RWPE2 (cell line): ENCODE measurements at regions not wholly inside any gene's neighbourhood (a gene's known extent, or its start where the extent isn't known, plus 50 kb on each side); places are given as distances from the start of the nearest gene placed in this dataset.

Experiments used
- ATAC-seq: fragments of 200-7000 bp; cut with Tn5 transposase; 3 replicates; pipeline ENCODE4 v1.9.1; 2021; ENCODE audit warnings: low read depth
- DNase-seq: peaks from one replicate; pipeline ENCODE4 v3.0.0-alpha.2; 2020; ENCODE audit warnings: low spot score
- H3K27ac ChIP-seq: fragments of 450-650 bp; 2 replicates; pipeline ENCODE4 v1.5.1; 2017; ENCODE audit warnings: mild to moderate bottlenecking; ENCODE audit not compliant: poor library complexity, severe bottlenecking
- H3K27me3 ChIP-seq: fragments of 250-450 bp; sonication (Bioruptor Pico); 2 replicates; pipeline ENCODE4 v1.5.1; 2021; ENCODE audit warnings: mild to moderate bottlenecking, moderate library complexity; ENCODE audit not compliant: insufficient read depth, poor library complexity, severe bottlenecking
- H3K36me3 ChIP-seq: fragments of 250-450 bp; sonication (Bioruptor Pico); 2 replicates; pipeline ENCODE4 v1.5.1; 2020; ENCODE audit warnings: low read depth, mild to moderate bottlenecking, moderate library complexity
- H3K4me1 ChIP-seq: fragments of 250-450 bp; sonication (Bioruptor Pico); 2 replicates; pipeline ENCODE4 v1.5.1; 2021; ENCODE audit warnings: mild to moderate bottlenecking, moderate library complexity; ENCODE audit not compliant: insufficient read depth, poor library complexity, severe bottlenecking
- H3K4me3 ChIP-seq: fragments of 250-450 bp; sonication (Bioruptor Pico); 2 replicates; pipeline ENCODE4 v1.5.1; 2021; ENCODE audit warnings: mild to moderate bottlenecking, moderate library complexity; ENCODE audit not compliant: severe bottlenecking
- H3K9me3 ChIP-seq: fragments of 250-450 bp; sonication (Bioruptor Pico); 2 replicates; pipeline ENCODE4 v1.5.1; 2021; ENCODE audit warnings: mild to moderate bottlenecking, moderate library complexity; ENCODE audit not compliant: severe bottlenecking
- TF ChIP-seq, protein P1 (sequence below): fragments of 450-650 bp; IDR thresholded peaks from one replicate; pipeline ENCODE4 v1.5.1; 2017; ENCODE audit warnings: mild to moderate bottlenecking, moderate library complexity; ENCODE audit not compliant: poor library complexity, severe bottlenecking

DNA sequence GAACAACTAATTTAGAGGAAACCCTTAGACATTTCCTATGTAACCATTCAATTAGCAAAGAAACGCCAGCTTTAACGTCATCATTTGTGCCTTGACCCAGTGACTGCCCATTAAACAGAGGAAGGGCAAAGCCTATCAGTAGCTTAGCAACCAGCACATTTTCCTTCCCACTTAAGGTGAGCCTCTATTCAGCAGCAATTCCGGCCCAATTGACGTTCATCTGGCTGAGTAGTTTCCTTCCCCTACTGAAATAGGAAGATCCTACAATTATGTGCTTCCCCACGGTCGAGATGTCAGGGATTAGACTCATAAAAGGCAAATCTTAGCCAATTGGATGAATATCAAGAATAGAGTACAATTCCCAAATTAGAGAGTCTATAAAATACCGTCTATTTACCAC, 482.1 kb upstream of the ADAMTS5 start:
- TF ChIP-seq, protein P1, sequence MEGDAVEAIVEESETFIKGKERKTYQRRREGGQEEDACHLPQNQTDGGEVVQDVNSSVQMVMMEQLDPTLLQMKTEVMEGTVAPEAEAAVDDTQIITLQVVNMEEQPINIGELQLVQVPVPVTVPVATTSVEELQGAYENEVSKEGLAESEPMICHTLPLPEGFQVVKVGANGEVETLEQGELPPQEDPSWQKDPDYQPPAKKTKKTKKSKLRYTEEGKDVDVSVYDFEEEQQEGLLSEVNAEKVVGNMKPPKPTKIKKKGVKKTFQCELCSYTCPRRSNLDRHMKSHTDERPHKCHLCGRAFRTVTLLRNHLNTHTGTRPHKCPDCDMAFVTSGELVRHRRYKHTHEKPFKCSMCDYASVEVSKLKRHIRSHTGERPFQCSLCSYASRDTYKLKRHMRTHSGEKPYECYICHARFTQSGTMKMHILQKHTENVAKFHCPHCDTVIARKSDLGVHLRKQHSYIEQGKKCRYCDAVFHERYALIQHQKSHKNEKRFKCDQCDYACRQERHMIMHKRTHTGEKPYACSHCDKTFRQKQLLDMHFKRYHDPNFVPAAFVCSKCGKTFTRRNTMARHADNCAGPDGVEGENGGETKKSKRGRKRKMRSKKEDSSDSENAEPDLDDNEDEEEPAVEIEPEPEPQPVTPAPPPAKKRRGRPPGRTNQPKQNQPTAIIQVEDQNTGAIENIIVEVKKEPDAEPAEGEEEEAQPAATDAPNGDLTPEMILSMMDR = no peak

DNA sequence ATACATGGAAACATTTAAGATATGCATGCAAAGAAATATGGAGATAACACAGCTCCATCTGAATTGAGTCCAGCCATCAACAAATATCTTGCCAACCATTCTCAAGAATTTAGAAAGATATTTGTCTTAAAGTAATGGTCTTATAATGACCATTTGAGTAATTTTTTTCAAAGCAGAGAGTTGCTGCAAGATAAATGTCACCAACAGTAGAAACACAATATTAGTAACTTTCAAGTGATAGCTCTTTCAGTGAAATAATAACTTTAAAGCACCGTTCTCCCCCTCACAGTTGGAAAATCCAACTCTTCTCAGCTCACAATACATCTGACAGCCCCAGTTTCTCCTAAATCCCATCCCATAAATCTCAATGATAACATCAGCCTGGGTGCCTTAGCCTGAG, 481.0 kb upstream of the ADAMTS5 start:
- no peak for DNase-seq
- ATAC-seq = no peak

More for the DNA sequence above, 482.1 kb upstream of the ADAMTS5 start:
- H3K27me3 ChIP-seq = no peaks in the 10 kb centered on the region
- DNase-seq (no peak), ATAC-seq (no peak)
- H3K4me1 ChIP-seq = no peaks in the 10 kb centered on the region
- no peaks in the 10 kb centered on the region for H3K9me3 ChIP-seq
- no peaks in the 10 kb centered on the region for H3K36me3 ChIP-seq
- no peak overlapping the region for H3K4me3 ChIP-seq
- H3K27ac ChIP-seq = no peak overlapping the region

DNA sequence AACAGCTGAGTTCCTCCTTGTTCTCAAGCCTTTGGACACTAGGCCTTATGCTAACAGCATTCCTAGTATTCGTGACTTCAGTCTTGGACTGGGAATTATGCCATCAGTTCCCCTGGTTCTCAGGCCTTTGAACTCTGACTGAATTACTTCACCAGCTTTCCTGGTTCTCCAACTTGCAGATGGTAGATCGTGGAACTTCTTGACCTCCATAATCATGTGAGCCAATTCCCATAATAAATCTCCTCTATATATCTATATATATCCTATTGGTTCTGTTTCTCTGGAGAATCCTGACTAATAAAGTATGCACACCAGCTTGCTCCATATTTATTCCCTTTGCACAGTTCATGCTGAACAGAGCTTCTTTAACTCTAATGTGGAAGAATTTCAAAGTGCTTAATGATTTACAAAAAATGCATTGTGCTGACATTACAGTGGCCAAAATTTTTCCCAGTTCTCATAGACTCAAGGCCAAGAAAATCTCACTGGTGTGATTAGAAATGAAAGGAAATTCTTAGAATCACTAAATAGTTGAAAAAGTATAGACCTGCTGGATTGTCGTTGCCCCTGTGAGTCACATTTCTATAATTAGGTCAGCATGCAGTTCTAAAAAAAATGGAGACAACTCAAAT, 462.9 kb upstream of the ADAMTS5 start:
- Histone ChIP-seq H3K4me1 (no peaks in the 10 kb centered on the region), H3K4me3 (no peak overlapping the region), H3K27ac (no peak overlapping the region), H3K9me3 (no peaks in the 10 kb centered on the region), H3K36me3 (no peaks in the 10 kb centered on the region), H3K27me3 (no peaks in the 10 kb centered on the region)
- no peak for ATAC-seq
- DNase-seq = no peak
- TF ChIP-seq, protein P1 = no peak

More for the DNA sequence above, 481.0 kb upstream of the ADAMTS5 start:
- Histone ChIP-seq H3K27me3 (no peaks in the 10 kb centered on the region), H3K9me3 (no peaks in the 10 kb centered on the region), H3K27ac (no peak overlapping the region), H3K36me3 (no peaks in the 10 kb centered on the region), H3K4me3 (no peak overlapping the region), H3K4me1 (no peaks in the 10 kb centered on the region)
- TF ChIP-seq, protein P1 = no peak

DNA sequence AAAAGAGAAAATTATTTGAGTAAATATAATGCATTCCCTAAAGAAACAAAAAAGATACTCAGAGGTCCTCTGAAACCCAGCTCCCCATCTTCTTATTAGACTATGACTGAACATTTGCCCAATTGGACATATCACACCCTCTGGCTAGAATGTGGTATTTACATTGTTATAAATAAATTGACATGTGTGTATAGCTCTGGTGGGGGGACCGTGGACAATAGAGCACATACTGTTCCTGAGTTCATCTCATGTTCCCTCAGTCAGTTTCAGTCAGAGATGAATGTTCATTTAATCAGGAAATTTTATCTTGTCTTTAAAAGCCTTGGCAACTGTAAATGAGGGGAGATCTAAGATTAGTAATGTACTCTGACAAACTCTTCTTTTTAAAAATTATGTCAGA, 459.3 kb upstream of the ADAMTS5 start:
- peaks cover 2% of the 10 kb centered on the region for H3K4me1 ChIP-seq
- ATAC-seq (no peak), DNase-seq (no peak)
- no peaks in the 10 kb centered on the region for H3K27me3 ChIP-seq
- H3K27ac ChIP-seq = no peak overlapping the region
- H3K9me3 ChIP-seq = no peaks in the 10 kb centered on the region
- TF ChIP-seq, protein P1 = no peak
- no peak overlapping the region for H3K4me3 ChIP-seq
- H3K36me3 ChIP-seq = no peaks in the 10 kb centered on the region

DNA sequence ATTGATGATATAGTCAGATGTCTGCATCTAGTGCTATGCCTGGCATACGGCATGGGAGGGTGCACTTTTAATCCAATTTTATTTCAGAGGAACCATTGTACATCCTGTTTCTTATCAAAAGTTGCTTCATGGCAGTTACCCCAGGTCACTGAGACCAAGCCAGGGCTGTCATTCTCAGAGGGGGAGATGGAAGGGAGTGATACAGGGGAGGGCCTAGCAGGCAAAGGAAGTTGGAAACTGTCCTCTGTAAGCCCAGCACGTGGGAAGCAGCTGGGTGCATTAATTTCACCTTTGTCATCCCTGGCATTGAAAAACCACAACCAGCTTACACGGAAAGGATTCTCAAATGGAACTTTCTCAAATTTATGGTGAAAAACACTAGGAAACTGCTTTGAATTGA, 458.7 kb upstream of the ADAMTS5 start:
- Histone ChIP-seq H3K27ac (no peak overlapping the region), H3K36me3 (no peaks in the 10 kb centered on the region), H3K27me3 (no peaks in the 10 kb centered on the region), H3K4me1 (peaks cover 2% of the 10 kb centered on the region), H3K9me3 (no peaks in the 10 kb centered on the region), H3K4me3 (no peak overlapping the region)
- DNase-seq = no peak
- TF ChIP-seq, protein P1 = no peak
- ATAC-seq = no peak
